RWPE2 (cell line): ENCODE measurements at regions not wholly inside any gene's neighbourhood (a gene's known extent, or its start where the extent isn't known, plus 50 kb on each side); places are given as distances from the start of the nearest gene placed in this dataset.

Source experiments
- ATAC-seq: fragments of 200-7000 bp; cut with Tn5 transposase; 3 replicates; pipeline ENCODE4 v1.9.1; 2021; ENCODE audit warnings: low read depth
- DNase-seq: peaks from one replicate; pipeline ENCODE4 v3.0.0-alpha.2; 2020; ENCODE audit warnings: low spot score
- H3K27ac ChIP-seq: fragments of 450-650 bp; 2 replicates; pipeline ENCODE4 v1.5.1; 2017; ENCODE audit warnings: mild to moderate bottlenecking; ENCODE audit not compliant: poor library complexity, severe bottlenecking
- H3K27me3 ChIP-seq: fragments of 250-450 bp; sonication (Bioruptor Pico); 2 replicates; pipeline ENCODE4 v1.5.1; 2021; ENCODE audit warnings: mild to moderate bottlenecking, moderate library complexity; ENCODE audit not compliant: insufficient read depth, poor library complexity, severe bottlenecking
- H3K36me3 ChIP-seq: fragments of 250-450 bp; sonication (Bioruptor Pico); 2 replicates; pipeline ENCODE4 v1.5.1; 2020; ENCODE audit warnings: low read depth, mild to moderate bottlenecking, moderate library complexity
- H3K4me1 ChIP-seq: fragments of 250-450 bp; sonication (Bioruptor Pico); 2 replicates; pipeline ENCODE4 v1.5.1; 2021; ENCODE audit warnings: mild to moderate bottlenecking, moderate library complexity; ENCODE audit not compliant: insufficient read depth, poor library complexity, severe bottlenecking
- H3K4me3 ChIP-seq: fragments of 250-450 bp; sonication (Bioruptor Pico); 2 replicates; pipeline ENCODE4 v1.5.1; 2021; ENCODE audit warnings: mild to moderate bottlenecking, moderate library complexity; ENCODE audit not compliant: severe bottlenecking
- H3K9me3 ChIP-seq: fragments of 250-450 bp; sonication (Bioruptor Pico); 2 replicates; pipeline ENCODE4 v1.5.1; 2021; ENCODE audit warnings: mild to moderate bottlenecking, moderate library complexity; ENCODE audit not compliant: severe bottlenecking
- TF ChIP-seq, protein P1 (sequence below): fragments of 450-650 bp; IDR thresholded peaks from one replicate; pipeline ENCODE4 v1.5.1; 2017; ENCODE audit warnings: mild to moderate bottlenecking, moderate library complexity; ENCODE audit not compliant: poor library complexity, severe bottlenecking

- ATAC-seq, result no peak
- no peak for DNase-seq
- Histone ChIP-seq H3K9me3 (no peaks in the 10 kb centered on the region), H3K36me3 (no peaks in the 10 kb centered on the region), H3K4me3 (no peak overlapping the region), H3K27ac (no peak overlapping the region), H3K27me3 (peaks cover 27% of the 10 kb centered on the region), H3K4me1 (no peaks in the 10 kb centered on the region)
- TF ChIP-seq, protein P1, sequence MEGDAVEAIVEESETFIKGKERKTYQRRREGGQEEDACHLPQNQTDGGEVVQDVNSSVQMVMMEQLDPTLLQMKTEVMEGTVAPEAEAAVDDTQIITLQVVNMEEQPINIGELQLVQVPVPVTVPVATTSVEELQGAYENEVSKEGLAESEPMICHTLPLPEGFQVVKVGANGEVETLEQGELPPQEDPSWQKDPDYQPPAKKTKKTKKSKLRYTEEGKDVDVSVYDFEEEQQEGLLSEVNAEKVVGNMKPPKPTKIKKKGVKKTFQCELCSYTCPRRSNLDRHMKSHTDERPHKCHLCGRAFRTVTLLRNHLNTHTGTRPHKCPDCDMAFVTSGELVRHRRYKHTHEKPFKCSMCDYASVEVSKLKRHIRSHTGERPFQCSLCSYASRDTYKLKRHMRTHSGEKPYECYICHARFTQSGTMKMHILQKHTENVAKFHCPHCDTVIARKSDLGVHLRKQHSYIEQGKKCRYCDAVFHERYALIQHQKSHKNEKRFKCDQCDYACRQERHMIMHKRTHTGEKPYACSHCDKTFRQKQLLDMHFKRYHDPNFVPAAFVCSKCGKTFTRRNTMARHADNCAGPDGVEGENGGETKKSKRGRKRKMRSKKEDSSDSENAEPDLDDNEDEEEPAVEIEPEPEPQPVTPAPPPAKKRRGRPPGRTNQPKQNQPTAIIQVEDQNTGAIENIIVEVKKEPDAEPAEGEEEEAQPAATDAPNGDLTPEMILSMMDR, result no peak
These were observed 245.7 kb downstream of the PTPRU start for GRCh38 chr1:29482064-29482463.

DNA sequence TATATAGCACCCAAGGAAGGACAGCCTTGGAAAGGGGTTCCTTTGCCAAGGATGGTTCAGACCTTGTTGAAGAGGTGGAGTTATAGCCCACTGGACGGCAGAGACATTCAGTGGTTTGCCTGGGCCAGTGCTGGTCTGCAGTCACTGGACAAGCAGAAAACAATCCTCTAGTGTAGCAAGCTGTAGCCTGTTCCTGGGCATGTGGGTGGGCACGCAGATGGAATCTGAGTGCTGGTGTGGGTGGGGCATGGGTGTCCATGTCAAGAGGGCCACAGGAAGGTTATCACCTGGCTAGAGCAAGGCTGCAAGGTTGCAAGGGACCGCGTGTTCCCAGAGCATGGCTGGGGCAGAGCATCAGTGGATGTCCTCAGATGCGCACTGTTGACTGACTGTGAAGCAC, 244.7 kb downstream of the PTPRU start:
- no peak overlapping the region for H3K27ac ChIP-seq
- H3K36me3 ChIP-seq, result no peaks in the 10 kb centered on the region
- no peaks in the 10 kb centered on the region for H3K4me1 ChIP-seq
- no peak overlapping the region for H3K4me3 ChIP-seq
- no peak for DNase-seq
- no peak for ATAC-seq
- TF ChIP-seq, protein P1, result no peak
- H3K27me3 ChIP-seq, result peaks cover 36% of the 10 kb centered on the region
- no peaks in the 10 kb centered on the region for H3K9me3 ChIP-seq

DNA sequence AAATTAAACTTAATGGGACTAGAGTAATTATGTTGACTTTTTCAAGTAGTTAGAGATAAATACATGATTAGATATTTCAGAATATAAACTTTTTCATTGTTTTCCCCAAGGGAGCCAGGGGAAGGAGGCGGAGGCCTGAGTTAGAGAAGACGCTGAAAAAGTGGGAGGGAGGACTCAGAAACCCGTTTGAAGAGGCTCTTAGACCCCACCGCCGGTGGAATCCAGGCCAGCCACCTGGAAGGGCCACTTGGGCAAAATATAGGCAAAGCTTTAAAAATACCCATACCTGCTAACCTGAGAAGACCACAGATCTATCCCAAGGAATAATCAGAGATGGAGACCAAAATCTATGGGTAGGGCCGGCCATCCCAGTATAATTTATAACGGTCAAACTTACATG, 242.6 kb downstream of the PTPRU start:
- Histone ChIP-seq H3K27me3 (peaks cover 56% of the 10 kb centered on the region), H3K27ac (no peak overlapping the region), H3K9me3 (no peaks in the 10 kb centered on the region), H3K4me3 (no peak overlapping the region), H3K4me1 (no peaks in the 10 kb centered on the region), H3K36me3 (no peaks in the 10 kb centered on the region)
- TF ChIP-seq, protein P1, result no peak
- ATAC-seq, result no peak
- no peak for DNase-seq

DNA sequence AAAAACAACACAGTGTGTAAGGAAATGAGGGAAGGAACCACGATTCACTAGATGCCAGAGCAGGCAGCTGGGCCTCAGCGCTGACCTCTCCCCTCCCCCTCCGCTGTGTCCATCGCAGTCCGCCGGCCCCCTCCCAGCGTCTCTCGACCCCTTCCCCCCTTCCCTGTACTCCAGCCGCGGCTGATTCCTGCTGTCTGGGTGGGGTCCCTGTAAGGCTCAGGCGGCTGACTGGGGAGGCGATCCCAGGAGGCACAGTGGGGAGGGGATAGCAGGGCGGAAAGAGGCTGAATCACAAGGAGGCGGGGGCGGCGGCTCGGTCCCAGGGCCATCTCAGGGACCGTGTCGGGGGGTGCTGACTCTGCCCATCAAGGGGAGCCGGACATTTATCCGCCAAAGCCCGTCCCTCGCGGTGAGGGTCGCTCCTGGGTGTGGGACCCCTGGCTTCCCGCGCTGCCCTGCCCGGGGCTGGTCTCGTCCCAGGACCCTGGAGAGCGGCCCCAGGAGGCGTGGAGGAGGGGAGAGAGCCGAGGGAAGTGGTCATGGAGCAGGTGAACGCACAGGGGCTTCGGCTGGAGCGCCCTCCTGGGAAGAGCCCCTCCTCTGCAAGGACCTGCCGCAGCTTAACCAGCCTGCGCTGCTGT, 241.9 kb downstream of the PTPRU start:
- ATAC-seq (no peak), DNase-seq (no peak)
- Histone ChIP-seq H3K27ac (no peak overlapping the region), H3K9me3 (no peaks in the 10 kb centered on the region), H3K36me3 (no peaks in the 10 kb centered on the region), H3K4me3 (no peak overlapping the region), H3K27me3 (peaks cover 62% of the 10 kb centered on the region), H3K4me1 (no peaks in the 10 kb centered on the region)
- TF ChIP-seq, protein P1, result no peak

DNA sequence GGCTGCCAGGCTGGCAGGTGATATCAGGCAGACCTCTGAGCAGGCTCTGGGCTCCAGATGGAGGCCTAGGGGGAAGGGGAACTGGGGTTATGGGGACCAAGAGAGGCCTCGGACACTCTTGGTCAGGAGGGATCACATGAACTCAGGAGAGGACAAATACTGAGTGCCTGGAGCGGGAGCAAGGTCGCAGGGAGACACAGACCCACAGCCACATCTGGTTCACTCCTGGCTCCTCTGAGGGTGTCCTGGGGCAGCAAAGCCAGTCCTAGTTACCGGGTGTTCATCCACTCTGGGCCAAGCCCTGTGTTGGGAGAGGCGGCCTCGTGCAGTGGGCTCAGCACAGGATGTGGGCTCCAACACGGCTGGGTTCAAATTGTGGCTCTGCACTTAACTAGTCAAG, 239.0 kb downstream of the PTPRU start:
- H3K4me3 ChIP-seq, result no peak overlapping the region
- H3K27ac ChIP-seq, result no peak overlapping the region
- no peaks in the 10 kb centered on the region for H3K36me3 ChIP-seq
- H3K4me1 ChIP-seq, result no peaks in the 10 kb centered on the region
- TF ChIP-seq, protein P1, result no peak
- ATAC-seq (no peak), DNase-seq (no peak)
- H3K9me3 ChIP-seq, result no peaks in the 10 kb centered on the region
- peaks cover 77% of the 10 kb centered on the region for H3K27me3 ChIP-seq
